H1 (cell line): ENCODE measurements at regions not wholly inside any gene's neighbourhood (a gene's known extent, or its start where the extent isn't known, plus 50 kb on each side); places are given as distances from the start of the nearest gene placed in this dataset.

Source experiments
- CBX8 ChIP-seq: fragments of 300-800, 300-1000 bp; sonication (generic); IDR thresholded peaks from 2 replicates; pipeline ENCODE4 v1.7.1; 2016; ENCODE audit warnings: low read depth, low read length, borderline replicate concordance
- CHD1 ChIP-seq: IDR thresholded peaks from 2 replicates; pipeline ENCODE4 v1.6.1; 2012; ENCODE audit warnings: low read depth, low read length, improper control_type of control experiment
- EGR1 ChIP-seq: IDR thresholded peaks from 2 replicates; pipeline ENCODE4 v1.6.1; 2011; ENCODE audit warnings: low read depth, low read length, borderline replicate concordance
- SIRT6 ChIP-seq: IDR thresholded peaks from one replicate; pipeline ENCODE4 v1.7.1; 2012; ENCODE audit warnings: low read length, inconsistent platforms
- TF ChIP-seq, protein P1 (sequence below): fragments of 300-600 bp; sonication (generic); IDR thresholded peaks from 2 replicates; pipeline ENCODE4 v1.7.1; 2012; ENCODE audit warnings: low read length, moderate library complexity, mild to moderate bottlenecking, inconsistent platforms; ENCODE audit not compliant: insufficient replicate concordance
- TF ChIP-seq, protein P2 (sequence below): IDR thresholded peaks from 2 replicates; pipeline ENCODE4 v1.6.1; 2011; ENCODE audit warnings: low read length, improper control_type of control experiment
- TF ChIP-seq, protein P3 (sequence below): IDR thresholded peaks from 2 replicates; pipeline ENCODE4 v1.6.1; 2012; ENCODE audit warnings: inconsistent platforms

DNA sequence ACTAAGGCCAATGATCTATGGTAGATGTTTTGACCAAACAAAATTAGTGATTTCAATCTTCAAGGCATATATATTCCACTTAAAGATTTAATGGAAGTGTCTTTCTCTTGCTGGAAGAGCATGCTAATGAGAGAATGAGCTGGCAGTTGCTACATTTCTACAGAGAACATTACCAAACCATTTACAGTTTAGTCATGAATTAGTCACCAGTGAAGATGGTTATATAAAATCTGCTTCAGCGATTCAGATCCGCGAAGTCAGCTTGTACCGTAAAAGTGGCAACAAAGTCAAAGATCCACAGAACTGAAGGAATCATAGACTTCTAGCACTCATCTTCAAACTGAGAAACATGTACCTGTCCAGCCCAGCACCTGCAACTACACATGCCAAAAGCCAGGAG is 156.3 kb downstream of the SLITRK5 start (continued):
- TF ChIP-seq, protein P1, sequence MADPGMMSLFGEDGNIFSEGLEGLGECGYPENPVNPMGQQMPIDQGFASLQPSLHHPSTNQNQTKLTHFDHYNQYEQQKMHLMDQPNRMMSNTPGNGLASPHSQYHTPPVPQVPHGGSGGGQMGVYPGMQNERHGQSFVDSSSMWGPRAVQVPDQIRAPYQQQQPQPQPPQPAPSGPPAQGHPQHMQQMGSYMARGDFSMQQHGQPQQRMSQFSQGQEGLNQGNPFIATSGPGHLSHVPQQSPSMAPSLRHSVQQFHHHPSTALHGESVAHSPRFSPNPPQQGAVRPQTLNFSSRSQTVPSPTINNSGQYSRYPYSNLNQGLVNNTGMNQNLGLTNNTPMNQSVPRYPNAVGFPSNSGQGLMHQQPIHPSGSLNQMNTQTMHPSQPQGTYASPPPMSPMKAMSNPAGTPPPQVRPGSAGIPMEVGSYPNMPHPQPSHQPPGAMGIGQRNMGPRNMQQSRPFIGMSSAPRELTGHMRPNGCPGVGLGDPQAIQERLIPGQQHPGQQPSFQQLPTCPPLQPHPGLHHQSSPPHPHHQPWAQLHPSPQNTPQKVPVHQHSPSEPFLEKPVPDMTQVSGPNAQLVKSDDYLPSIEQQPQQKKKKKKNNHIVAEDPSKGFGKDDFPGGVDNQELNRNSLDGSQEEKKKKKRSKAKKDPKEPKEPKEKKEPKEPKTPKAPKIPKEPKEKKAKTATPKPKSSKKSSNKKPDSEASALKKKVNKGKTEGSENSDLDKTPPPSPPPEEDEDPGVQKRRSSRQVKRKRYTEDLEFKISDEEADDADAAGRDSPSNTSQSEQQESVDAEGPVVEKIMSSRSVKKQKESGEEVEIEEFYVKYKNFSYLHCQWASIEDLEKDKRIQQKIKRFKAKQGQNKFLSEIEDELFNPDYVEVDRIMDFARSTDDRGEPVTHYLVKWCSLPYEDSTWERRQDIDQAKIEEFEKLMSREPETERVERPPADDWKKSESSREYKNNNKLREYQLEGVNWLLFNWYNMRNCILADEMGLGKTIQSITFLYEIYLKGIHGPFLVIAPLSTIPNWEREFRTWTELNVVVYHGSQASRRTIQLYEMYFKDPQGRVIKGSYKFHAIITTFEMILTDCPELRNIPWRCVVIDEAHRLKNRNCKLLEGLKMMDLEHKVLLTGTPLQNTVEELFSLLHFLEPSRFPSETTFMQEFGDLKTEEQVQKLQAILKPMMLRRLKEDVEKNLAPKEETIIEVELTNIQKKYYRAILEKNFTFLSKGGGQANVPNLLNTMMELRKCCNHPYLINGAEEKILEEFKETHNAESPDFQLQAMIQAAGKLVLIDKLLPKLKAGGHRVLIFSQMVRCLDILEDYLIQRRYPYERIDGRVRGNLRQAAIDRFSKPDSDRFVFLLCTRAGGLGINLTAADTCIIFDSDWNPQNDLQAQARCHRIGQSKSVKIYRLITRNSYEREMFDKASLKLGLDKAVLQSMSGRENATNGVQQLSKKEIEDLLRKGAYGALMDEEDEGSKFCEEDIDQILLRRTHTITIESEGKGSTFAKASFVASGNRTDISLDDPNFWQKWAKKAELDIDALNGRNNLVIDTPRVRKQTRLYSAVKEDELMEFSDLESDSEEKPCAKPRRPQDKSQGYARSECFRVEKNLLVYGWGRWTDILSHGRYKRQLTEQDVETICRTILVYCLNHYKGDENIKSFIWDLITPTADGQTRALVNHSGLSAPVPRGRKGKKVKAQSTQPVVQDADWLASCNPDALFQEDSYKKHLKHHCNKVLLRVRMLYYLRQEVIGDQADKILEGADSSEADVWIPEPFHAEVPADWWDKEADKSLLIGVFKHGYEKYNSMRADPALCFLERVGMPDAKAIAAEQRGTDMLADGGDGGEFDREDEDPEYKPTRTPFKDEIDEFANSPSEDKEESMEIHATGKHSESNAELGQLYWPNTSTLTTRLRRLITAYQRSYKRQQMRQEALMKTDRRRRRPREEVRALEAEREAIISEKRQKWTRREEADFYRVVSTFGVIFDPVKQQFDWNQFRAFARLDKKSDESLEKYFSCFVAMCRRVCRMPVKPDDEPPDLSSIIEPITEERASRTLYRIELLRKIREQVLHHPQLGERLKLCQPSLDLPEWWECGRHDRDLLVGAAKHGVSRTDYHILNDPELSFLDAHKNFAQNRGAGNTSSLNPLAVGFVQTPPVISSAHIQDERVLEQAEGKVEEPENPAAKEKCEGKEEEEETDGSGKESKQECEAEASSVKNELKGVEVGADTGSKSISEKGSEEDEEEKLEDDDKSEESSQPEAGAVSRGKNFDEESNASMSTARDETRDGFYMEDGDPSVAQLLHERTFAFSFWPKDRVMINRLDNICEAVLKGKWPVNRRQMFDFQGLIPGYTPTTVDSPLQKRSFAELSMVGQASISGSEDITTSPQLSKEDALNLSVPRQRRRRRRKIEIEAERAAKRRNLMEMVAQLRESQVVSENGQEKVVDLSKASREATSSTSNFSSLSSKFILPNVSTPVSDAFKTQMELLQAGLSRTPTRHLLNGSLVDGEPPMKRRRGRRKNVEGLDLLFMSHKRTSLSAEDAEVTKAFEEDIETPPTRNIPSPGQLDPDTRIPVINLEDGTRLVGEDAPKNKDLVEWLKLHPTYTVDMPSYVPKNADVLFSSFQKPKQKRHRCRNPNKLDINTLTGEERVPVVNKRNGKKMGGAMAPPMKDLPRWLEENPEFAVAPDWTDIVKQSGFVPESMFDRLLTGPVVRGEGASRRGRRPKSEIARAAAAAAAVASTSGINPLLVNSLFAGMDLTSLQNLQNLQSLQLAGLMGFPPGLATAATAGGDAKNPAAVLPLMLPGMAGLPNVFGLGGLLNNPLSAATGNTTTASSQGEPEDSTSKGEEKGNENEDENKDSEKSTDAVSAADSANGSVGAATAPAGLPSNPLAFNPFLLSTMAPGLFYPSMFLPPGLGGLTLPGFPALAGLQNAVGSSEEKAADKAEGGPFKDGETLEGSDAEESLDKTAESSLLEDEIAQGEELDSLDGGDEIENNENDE, result no peak
- TF ChIP-seq EGR1 (no peak), CHD1 (no peak), SIRT6 (no peak), CBX8 (no peak)
- TF ChIP-seq, protein P2, sequence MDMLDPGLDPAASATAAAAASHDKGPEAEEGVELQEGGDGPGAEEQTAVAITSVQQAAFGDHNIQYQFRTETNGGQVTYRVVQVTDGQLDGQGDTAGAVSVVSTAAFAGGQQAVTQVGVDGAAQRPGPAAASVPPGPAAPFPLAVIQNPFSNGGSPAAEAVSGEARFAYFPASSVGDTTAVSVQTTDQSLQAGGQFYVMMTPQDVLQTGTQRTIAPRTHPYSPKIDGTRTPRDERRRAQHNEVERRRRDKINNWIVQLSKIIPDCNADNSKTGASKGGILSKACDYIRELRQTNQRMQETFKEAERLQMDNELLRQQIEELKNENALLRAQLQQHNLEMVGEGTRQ, result no peak
- TF ChIP-seq, protein P3, sequence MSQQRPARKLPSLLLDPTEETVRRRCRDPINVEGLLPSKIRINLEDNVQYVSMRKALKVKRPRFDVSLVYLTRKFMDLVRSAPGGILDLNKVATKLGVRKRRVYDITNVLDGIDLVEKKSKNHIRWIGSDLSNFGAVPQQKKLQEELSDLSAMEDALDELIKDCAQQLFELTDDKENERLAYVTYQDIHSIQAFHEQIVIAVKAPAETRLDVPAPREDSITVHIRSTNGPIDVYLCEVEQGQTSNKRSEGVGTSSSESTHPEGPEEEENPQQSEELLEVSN, result no peak
